TTC549 (cell line): ENCODE measurements at regions not wholly inside any gene's neighbourhood (a gene's known extent, or its start where the extent isn't known, plus 50 kb on each side); places are given as distances from the start of the nearest gene placed in this dataset.
"Not testable (repeated sequence)": the region's sequence is repeated elsewhere in the genome, so short reads cannot be mapped to it uniquely, and the experiment has no call there.

Experiments used
- FAIRE-seq: peaks from 2 replicates; lab custom pipeline; 2012; peaks lifted over from hg19 to GRCh38; lab: Jason Lieb, UNC

DNA sequence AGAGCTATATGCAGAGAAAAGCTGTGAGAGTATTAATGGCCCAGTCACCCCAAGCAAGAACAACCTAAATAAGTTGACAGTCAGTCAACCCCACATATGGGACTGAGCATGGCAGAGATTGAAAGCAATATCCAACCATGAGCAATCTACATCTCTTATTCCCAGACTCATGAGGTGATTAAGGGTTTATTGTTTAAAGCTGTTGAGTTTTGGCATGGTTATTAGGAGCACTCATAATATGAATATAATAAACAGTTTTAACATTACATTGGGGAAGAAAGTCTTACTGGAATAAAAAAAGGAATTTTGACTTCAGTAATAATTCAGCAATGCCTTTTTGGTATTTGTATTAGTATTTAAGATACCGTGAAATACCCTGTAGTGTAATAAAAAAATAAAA is 1627.4 kb downstream of the STIM2 start:
- FAIRE-seq: no peak

DNA sequence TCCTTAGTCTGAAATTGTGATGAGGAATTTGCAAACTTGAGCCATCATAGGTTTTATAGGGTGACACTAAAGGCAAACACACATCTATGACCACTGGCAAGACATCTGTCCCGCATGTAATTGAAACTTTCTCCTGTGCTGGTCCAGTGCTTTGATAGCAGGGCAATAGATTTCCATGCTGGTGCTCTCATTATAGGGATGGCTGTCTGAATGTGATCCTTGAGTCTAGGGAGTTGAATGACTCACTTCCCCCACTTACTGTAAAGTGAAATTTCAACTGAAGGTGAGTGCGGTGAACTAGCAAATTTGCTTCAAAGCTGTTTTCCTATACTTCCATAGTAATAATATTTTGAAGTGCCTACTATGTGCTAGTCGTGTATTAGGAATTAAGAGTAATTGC is 1630.0 kb downstream of the STIM2 start:
- no peak for FAIRE-seq

DNA sequence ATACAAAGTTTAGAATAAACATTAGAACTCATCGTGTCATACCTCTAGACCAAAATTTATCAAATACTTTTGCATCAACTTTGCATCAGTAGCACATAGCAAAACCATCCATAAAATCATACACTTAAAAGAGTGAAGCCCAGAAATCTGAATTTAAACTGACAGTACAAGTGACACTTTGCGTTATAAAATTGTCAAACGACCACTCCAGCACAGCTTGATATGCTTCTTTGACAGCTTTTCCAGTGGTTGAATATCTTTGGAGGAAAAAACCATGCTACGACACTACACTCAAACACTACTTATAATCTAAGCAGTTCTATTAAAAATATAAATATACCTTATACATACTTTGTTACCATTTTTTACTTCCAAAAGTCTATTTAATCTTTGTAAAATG is 1644.4 kb downstream of the STIM2 start:
- no peak for FAIRE-seq

DNA sequence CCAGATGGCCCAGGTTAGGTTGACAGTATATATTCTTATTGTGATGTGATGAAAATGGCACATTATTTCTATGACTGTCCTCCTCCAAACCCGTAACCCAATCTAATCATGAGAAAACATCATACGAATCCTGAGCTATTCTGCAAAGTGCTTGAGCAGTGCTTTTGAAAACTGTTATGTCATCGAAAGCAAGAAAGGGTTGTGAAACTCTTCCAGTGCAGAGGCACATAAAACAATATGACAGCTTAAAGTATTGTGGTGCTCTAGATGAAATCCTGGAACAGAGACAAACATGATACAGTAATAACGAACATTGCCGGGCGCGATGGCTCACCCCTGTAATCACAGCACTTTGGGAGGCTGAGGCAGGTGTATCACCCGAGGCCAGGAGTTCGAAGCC is 1648.0 kb downstream of the STIM2 start:
- no peak for FAIRE-seq

DNA sequence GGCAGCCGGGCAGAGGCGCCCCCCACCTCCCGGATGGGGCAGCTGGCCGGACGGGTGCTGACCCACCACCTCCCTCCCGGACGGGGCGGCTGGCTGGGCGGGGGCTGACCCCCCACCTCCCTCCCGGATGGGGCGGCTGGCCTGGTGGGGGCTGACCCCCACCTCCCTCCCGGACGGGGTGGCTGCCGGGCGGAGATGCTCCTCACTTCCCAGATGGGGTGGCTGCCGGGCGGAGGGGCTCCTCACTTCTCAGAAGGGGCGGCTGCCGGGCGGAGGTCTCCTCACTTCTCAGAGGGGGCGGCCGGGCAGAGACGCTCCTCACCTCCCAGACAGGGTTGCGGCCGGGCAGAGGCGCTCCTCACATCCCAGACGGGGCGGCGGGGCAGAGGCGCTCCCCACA is 1654.1 kb downstream of the STIM2 start:
- not testable (repeated sequence) for FAIRE-seq

DNA sequence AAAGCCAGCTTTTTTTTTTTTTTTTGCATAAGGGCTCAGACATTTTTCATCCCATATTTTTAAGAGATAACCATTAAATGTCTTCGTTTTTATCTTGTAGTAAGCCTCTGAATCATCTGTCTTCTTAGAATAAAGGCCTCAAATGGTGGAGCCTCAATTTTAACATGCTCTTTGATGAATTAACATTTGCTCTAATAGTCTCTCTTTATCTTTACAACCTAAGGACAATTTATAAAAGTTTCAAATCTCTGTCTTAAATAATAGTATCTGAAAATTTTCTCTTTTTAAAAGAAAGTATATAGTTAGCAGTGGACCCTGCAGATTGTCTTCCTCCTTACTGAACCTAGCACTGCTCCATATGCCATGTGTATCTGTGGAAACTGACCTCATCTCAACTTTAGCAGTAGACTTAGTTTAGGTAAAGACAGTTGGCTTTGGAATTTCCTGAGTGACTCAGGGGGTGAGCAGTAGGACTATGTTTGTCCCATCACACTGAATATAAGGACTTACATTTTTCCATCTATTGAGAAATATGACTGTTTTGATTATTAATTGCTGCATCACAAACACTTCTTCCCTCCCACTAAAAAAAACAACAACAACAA is 1658.0 kb downstream of the STIM2 start:
- no peak for FAIRE-seq

DNA sequence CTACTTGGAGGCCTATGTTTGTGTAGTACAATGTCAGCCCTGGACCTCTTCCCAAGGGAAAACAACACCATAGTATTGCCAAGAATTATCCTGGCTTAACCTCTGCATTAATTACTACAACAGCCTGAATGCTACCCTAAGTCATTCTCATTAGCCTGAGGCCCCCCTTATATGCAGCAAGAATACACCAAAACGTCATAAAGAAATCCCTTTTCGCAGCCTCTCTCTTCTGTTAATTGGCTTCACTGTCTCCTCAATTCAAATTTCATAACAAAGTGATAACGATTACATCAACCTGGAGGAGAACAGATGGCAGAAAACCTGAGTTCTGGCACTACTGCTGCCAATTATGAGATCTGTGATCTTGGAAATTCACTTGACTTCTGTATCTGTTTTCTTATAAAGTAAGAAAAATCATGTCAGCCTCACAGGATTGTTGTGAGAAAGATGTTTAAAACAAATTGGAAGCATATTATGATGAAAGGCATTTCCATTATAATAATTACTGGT is 1663.1 kb downstream of the STIM2 start:
- no peak for FAIRE-seq

DNA sequence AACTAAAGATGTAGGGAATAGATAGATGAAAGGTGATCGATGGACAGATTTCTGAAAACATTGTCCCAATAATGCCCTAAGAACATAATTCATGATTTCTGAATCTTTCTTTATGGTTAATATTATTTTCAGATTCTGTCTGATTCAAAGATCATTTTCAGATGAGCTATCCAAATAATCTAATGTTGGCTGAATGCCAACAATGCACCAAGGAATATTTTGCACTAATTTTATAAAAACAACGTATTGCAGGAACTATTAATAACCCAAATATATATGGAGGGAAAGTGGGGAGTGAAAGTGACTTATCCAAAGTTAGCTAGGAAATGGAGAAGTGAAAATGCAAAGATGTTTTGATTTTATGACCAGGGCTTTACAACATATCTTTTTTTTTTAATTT is 1675.5 kb downstream of the STIM2 start:
- no peak for FAIRE-seq

DNA sequence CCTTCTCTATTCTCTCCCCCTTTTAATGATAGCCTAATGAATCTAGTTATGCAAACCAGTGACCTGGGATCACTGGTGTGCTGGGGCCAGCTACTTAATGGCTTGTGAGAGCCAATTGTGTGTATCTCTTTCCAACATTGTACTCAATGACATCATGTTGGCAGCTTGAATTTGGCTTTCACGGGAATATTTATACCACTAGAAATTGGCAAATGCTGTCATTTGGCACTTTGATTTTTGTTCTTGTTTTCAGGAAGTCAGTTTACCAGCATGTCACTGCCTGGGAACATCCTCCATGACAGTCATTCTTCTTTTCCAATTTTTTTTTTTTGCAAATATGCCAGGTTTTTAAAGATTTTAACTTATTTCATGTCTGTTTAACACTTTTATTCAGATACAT is 1685.3 kb downstream of the STIM2 start:
- no peak for FAIRE-seq

DNA sequence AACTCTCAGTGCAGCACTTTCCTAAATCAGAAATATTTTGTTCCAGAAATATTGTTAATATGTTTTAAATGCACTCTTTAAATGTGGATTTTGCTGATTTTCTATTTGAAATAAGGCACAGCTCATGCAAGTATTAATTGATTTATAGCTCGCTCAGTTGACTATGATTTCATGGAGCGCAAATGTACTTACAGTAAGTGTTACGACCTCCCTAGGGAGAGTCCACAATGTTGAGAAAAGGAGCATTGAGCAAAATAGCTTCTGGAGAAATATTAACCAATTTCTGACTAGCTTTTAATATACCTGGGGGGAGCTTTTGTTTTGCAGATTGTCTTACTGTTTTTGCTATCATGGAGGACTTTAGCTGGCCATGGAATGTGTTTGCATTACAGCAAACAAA is 1687.5 kb downstream of the STIM2 start:
- FAIRE-seq: no peak

DNA sequence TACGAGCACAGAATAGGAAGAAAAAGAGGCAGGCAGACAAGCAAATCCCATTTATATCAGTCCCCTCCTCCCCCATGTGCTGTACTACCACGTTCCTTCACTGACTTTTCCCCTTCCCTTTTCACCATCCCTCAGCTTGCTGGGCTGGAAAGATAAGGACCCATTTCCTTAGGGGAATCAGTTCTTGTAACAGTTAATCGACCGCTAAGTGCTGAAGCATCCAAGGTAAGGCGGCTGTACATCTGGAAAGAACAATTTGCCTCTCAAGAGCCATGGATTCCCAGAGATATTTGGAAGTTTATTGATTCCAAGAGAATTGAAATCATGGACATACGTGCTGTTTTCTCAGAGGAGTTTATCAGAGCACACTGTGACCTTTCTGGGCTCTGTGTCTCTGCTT is 1688.0 kb downstream of the STIM2 start:
- FAIRE-seq: no peak

DNA sequence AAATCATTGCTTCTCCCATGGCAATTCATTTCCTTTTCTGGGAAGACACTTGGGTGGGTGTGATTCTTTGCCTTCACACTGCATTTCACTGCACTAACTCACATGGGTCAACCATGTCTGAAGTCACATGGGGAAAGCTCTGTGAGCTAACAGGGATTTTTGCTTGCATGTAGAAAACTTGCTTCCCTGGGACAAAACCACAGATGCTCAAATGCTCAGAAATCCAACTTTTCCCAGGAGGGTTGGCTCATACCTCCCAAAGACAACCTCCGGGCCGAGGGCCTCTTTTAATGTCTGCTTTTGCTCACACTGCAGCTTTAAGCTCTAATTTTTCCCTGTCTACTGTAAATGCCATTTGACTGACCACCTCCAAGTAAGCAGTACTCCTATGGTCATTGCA is 1695.2 kb downstream of the STIM2 start:
- no peak for FAIRE-seq

DNA sequence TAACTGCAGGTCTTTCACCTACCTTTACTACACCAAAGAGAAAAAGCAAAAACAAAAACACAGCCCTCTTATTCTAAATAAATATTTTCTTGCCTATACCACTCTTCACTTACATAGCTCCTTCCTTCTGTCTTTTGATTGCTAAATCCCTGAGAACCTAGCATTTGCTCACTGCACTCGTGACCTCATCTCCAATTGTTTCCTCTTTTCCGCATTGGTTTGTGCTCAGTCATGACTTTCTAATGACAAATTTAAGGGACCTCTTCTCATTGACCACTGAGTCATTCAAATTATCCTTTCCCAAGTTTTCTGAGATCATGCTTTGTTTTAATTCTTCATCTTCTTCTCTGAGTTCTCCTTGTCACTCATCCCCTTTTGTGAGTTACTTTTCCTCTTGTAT is 1697.1 kb downstream of the STIM2 start:
- FAIRE-seq: no peak

DNA sequence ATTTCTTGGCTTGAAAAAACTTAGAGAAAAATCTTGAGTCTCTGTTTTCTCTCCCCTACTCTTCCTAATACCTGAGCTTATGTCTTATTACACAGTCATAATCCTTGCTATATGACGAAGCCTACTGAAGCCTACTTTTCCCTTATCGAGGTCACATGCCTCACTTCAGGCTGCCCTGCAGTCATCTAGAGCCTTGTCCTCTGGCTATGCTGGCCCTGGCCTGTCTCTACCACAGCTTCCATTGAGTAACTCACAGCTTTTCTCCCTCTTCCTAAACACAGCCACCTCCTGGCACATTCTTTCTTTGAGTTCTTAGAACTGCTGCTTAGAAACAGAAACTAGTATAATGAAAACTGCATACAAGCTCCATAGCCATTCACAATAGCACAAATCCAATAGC is 1698.3 kb downstream of the STIM2 start:
- FAIRE-seq: no peak

DNA sequence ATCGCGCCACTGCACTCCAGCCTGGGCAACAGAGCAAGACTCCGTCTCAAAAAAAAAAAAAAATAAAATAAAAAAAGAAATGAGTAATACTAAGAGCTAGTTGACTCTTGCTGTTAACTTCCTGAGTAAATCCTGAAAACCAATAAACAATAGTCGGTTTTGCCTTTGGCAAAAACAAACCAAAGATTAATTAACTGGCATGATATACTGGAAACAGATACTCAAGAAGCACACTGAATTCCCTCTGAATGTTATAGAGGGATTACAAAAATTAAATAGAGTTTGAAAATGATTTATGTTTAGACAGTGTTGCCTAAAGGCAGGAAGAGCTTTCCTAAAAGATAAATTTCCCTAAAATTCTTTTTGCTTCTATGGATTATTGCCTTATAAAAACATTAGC is 1702.3 kb downstream of the STIM2 start:
- no peak for FAIRE-seq

DNA sequence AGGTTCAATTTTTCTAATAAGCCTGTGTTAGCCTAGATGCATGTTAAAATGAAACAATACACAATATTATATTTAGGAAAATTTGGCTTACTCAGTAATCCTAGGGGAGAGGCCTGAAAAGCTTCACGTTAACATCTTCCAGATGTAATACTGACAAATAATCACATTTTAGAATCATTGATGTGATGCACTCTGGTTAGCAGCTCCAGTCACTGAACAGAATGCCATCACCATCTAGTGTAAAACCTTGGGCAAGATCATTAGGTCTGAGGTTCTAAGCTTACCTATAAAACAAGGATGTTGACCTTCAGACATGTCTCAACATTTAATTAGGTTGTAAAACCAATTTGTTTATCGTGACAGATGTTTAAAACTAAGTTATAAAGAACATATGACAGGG is 1704.8 kb downstream of the STIM2 start:
- no peak for FAIRE-seq

DNA sequence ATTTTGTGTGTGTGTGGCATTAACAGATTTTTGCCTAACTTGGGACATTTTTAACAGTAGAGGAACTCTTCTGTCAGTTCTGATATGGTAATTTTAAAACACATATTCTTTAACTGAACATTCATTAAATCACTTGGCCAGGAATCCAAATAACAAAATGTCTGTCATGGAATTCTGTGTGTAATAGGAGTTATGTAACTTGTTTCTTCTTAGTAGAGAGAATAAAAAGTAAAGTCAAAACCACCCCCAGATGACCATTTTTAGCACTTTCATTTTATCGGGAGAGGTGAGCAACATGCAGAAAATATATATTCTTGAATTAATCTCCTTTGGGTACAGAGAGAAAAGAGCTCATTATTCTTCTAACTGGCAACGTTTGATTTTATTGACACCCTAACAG is 1740.3 kb downstream of the STIM2 start:
- FAIRE-seq: no peak

DNA sequence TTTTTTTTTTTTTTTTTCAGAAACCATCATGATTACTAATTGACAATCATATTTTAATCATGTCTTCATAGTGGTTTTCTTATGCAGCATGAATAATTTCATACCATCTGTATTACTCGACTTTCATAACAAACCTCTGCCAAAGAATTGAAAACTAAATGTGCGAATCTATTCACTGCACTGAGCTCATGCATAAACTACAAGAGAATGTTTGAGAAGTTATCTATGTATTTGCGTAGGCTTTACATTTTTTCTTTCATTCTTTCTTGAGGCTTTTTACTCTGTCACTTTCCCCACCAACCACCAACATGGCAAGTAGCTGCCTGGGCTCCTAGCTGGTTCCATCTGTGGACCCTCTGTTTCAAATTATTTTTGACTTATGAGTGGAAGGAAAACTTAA is 1761.0 kb downstream of the STIM2 start:
- no peak for FAIRE-seq

DNA sequence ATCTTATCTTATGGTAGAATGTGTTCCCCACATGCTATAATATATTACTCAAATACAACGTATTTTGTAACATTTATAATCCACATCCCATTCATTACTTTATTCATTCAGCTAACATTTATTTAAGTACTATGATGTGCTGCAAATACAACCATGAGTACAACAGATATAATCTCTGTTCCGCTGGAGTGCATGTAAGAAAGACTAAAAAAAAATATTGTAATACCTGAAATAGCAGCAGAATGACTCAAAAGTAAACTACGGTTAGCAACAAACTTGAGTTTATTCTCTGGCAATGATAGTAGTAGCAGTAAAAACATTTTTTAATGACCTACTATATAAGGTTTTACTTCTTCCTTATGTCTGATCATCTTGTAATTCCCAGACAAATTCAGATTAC is 1776.3 kb downstream of the STIM2 start:
- no peak for FAIRE-seq

DNA sequence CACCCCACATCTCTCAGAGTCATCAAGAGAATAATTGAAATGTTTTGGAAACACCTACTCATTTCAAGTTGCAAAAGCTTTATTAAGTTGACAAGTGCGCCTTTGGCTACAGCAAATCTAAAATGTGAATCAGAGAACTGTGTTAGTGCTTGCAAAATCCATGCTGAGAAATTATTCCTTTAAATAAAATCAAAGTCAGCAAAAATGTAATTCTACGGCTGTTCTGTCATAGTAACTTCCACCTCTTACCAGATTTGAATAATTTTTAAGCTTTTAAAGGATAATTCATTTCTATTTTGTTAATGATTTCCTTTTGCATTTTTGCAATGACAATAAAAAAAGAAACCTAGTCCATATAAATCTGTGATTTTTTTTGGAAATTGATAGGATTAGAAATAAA is 1779.1 kb downstream of the STIM2 start:
- FAIRE-seq: no peak

DNA sequence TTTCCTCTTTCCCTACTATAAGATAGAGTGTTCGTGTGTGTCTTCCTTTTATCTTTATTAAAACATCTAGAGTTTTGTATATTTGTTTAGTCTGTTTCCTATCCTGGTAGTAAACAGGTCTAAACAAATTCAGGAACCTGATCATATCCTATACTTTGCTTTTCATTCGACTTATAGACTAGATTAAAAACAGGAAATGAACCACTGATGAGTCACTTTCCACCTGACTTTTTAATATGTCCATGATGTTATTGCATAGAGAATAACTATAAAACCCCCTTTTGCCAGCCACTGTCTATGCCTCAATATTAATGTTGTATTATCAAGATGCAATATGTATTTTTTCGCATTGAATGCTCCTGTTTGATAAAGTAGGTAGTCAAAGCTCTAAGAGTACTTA is 1794.0 kb downstream of the STIM2 start:
- no peak for FAIRE-seq

DNA sequence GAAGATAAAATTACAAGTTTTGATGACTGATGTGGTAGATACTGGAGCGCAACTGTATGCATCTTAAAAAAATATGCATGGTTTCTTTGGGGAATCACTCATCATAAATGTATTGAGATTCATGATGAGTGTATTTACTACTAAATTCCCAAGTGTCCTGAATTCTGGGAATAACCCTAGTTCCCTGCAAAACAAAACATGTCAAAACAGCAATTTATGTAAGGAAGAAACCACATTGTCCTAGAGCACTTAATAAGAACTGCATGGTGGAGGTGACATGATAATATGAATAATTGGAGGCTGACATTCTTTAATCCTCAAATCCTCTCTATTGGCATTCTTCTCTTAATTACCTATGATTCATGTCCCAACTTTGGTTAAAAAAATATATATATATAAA is 1804.7 kb downstream of the STIM2 start:
- FAIRE-seq: no peak

DNA sequence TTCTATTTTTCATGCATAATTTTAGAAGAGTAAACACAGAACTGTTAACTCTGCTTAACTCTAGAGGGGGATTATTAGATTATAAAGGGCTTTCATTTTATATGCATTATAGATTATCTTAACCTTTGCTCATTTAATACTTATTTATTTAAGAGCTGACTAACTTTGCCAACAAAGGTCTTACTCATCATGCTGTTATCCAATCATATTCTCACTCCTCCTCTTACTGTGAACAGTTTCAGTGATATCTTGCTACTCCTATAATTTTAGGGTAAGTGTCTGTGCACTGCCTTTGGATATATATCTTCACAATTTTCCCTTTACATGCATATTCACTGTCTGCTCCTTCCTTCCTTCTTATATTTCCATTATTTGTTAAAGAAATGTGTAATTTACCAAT is 1814.9 kb downstream of the STIM2 start:
- FAIRE-seq: no peak

DNA sequence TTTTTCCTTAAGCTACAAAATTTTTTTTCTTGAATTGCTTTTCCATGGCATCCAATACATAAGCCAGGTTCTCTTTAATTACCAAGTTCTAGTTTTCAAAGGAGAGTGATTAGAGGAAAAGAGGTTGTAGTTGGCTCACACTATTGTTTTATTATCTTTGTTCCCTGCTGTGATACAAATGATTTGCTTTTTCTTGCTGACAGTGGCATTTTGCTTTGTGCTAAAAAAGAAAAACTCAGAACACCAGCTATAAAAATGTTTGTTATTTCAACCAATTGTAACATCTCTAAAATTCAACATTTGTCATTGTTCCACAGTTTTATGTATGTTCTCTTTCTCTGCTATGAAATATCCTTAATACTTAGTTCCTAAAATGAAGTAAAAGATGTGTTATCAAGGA is 1817.2 kb downstream of the STIM2 start:
- no peak for FAIRE-seq

DNA sequence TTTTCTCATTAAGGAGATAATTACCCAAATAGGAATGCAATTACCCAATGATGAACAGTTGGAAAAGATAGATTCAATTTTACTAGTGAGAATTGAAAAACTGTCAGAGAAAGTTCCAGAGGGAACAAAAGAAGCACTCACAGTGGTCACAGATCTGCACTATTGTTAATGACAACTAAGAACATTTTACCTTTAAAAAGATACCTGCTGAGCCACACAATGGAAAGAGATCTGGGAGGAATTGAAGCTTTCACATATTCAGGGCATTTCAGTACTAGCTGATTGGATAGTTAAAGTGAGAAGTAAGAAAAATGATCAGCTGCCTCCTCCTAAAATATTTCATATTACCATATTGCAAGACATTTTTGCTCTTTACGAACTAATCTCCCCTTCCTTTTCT is 1822.2 kb downstream of the STIM2 start:
- FAIRE-seq: no peak
